Small intestine (tissue), 7 donors: ENCODE measurements at regions not wholly inside any gene's neighbourhood (a gene's known extent, or its start where the extent isn't known, plus 50 kb on each side); places are given as distances from the start of the nearest gene placed in this dataset.

Experiments
- DNase-seq, 2 donors: peaks; one replicate each; pipeline versions ENCODE4 v3.0.0 to v3.0.0-alpha.2; 2013
- FAIRE-seq: peaks from 2 replicates; lab custom pipeline; 2012; peaks lifted over from hg19 to GRCh38; lab: Jason Lieb, UNC
- H3K27ac ChIP-seq, 3 donors: one replicate each; pipeline ENCODE4 v1.5.1; 2013; ENCODE audit warnings: low read length in 2 of 3, mild to moderate bottlenecking in 2 of 3, control low read depth in 1 of 3, inconsistent platforms in 1 of 3, low read depth in 1 of 3, moderate library complexity in 1 of 3
- H3K27me3 ChIP-seq, 3 donors: one replicate each; pipeline ENCODE4 v1.6.1; 2013; ENCODE audit warnings: low read length in 3 of 3, inconsistent platforms in 1 of 3; ENCODE audit not compliant: control insufficient read depth in 3 of 3, insufficient read depth in 3 of 3
- H3K36me3 ChIP-seq, 3 donors: one replicate each; pipeline ENCODE4 v1.6.1; 2013; ENCODE audit warnings: low read length in 3 of 3, inconsistent platforms in 1 of 3, low read depth in 1 of 3, mild to moderate bottlenecking in 1 of 3, moderate library complexity in 1 of 3; ENCODE audit not compliant: control insufficient read depth in 3 of 3, insufficient read depth in 2 of 3
- H3K4me1 ChIP-seq, 3 donors: one replicate each; pipeline ENCODE4 v1.6.1; 2013; ENCODE audit warnings: low read length in 2 of 3, inconsistent platforms in 1 of 3, low read depth in 1 of 3, mild to moderate bottlenecking in 1 of 3, moderate library complexity in 1 of 3; ENCODE audit not compliant: control insufficient read depth in 3 of 3, insufficient read depth in 2 of 3
- H3K4me3 ChIP-seq, 3 donors: one replicate each; pipeline ENCODE4 v1.5.1; 2013; ENCODE audit warnings: low read length in 3 of 3, control low read depth in 1 of 3, inconsistent platforms in 1 of 3, low read depth in 1 of 3, mild to moderate bottlenecking in 1 of 3, moderate library complexity in 1 of 3
- H3K9me3 ChIP-seq, 2 donors: one replicate each; pipeline ENCODE4 v1.6.1; 2013; ENCODE audit warnings: low read depth in 1 of 2, low read length in 1 of 2; ENCODE audit not compliant: control insufficient read depth in 2 of 2, insufficient read depth in 1 of 2
- WGBS, 3 donors: extraction: QIAGEN DNeasy Blood & Tissue Kit; methylation state at CpG; one replicate each; pipeline ENCODE4 v1.1.7; 2013; 5-methylcytosine and 5-hydroxymethylcytosine counted together
- donor health status: healthy with polysubstance abuse.
- donor health status: control.
- donor health status: control.
- donor health status: Bipolar disorder and iron deficiency.
- donor health status: healthy.

GRCh38 chr18:66729442-66730239, 125.8 kb upstream of the CDH19 start:
- FAIRE-seq (no peak), DNase-seq (no peak)
- Histone ChIP-seq H3K4me1 (peaks cover 0 to 13% (median 0%) of the 10 kb centered on the region in 3 donors), H3K36me3 (no peaks in the 10 kb centered on the region), H3K9me3 (peaks cover 0 to 3% of the 10 kb centered on the region in 2 donors), H3K4me3 (no peak overlapping the region), H3K27me3 (no peaks in the 10 kb centered on the region), H3K27ac (no peak overlapping the region)
- 58 to 69% (median 60%) methylated on average over 2 of the region's 2 CpGs for WGBS, 3 donors

GRCh38 chr18:66728951-66729350, 125.1 kb upstream of the CDH19 start:
- WGBS, 3 donors, result 88 to 93% (median 89%) methylated on average over 5 of the region's 5 CpGs
- Histone ChIP-seq H3K4me1 (peaks cover 0 to 14% (median 0%) of the 10 kb centered on the region in 3 donors), H3K4me3 (no peak overlapping the region), H3K9me3 (peaks cover 0 to 3% of the 10 kb centered on the region in 2 donors), H3K27ac (no peak overlapping the region), H3K27me3 (no peaks in the 10 kb centered on the region), H3K36me3 (no peaks in the 10 kb centered on the region)
- FAIRE-seq (no peak), DNase-seq (no peak)

- H3K4me1 ChIP-seq, result peaks cover 0 to 16% (median 2%) of the 10 kb centered on the region in 3 donors
- no peaks in the 10 kb centered on the region for H3K36me3 ChIP-seq
- no peak overlapping the region for H3K4me3 ChIP-seq
- DNase-seq, result no peak
- 89 to 94% (median 90%) methylated on average over 1 of the region's 1 CpG for WGBS, 3 donors
- FAIRE-seq, result no peak
- no peaks in the 10 kb centered on the region for H3K27me3 ChIP-seq
- H3K9me3 ChIP-seq, result peaks cover 0 to 3% of the 10 kb centered on the region in 2 donors
- no peak overlapping the region for H3K27ac ChIP-seq
These were observed 124.1 kb upstream of the CDH19 start for GRCh38 chr18:66727991-66728390.

DNA sequence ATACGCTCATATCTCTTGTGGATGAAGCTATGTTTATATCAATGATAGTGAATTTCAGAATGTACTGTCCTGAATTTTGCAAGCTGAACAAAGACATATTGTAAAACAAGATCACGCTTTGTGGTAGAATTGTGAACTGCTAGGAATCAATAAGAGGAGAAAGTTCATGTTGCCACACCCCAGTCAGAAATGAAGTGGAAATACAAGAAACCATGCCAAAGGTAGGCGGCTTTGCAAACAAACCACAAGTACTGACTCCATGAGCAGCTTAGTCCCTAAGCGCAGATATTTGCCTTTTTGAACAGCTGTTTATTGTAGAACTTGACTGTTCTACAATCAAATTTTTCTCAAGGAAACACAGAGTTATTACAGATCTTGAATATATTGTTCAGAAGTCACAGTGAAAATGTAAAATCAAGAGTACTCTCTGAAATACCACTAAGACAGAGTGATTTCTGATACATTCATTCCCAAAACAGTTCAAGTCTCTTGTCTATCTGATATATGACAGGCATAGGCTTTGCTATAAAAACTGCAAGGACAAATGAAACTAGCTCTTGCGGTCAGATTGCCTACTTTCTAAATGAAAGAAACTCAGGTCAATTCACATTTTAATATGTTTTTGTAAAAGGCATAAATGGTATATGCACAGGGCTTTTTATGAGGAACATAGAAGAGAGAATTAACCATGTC, 120.9 kb upstream of the CDH19 start:
- Histone ChIP-seq H3K27me3 (no peaks in the 10 kb centered on the region), H3K27ac (peak overlapping the region in 1 of 3 donors; percentile 70), H3K9me3 (peaks cover 0 to 3% of the 10 kb centered on the region in 2 donors), H3K36me3 (no peaks in the 10 kb centered on the region), H3K4me1 (peaks cover 0 to 16% (median 2%) of the 10 kb centered on the region in 3 donors), H3K4me3 (no peak overlapping the region)
- FAIRE-seq (no peak), DNase-seq (peak; percentile 86 to 92)
- WGBS, 3 donors, result 10 to 40% (median 26%) methylated on average over 5 of the region's 5 CpGs

- Histone ChIP-seq H3K36me3 (no peaks in the 10 kb centered on the region), H3K27ac (no peak overlapping the region), H3K27me3 (no peaks in the 10 kb centered on the region), H3K9me3 (peaks cover 0 to 3% of the 10 kb centered on the region in 2 donors), H3K4me1 (peaks cover 0 to 16% (median 2%) of the 10 kb centered on the region in 3 donors), H3K4me3 (no peak overlapping the region)
- 65 to 77% (median 68%) methylated on average over 5 of the region's 5 CpGs for WGBS, 3 donors
- DNase-seq (no peak), FAIRE-seq (no peak)
These were observed 118.8 kb upstream of the CDH19 start for GRCh38 chr18:66722671-66723070.

GRCh38 chr18:66708646-66709045, 104.8 kb upstream of the CDH19 start:
- Histone ChIP-seq H3K4me3 (no peak overlapping the region), H3K4me1 (no peaks in the 10 kb centered on the region), H3K27ac (no peak overlapping the region), H3K9me3 (no peaks in the 10 kb centered on the region), H3K36me3 (no peaks in the 10 kb centered on the region), H3K27me3 (no peaks in the 10 kb centered on the region)
- DNase-seq (no peak), FAIRE-seq (no peak)
- 59 to 89% (median 82%) methylated on average over 1 of the region's 1 CpG for WGBS, 3 donors

GRCh38 chr18:66707473-66707872, 103.6 kb upstream of the CDH19 start:
- H3K36me3 ChIP-seq, result no peaks in the 10 kb centered on the region
- H3K27me3 ChIP-seq, result no peaks in the 10 kb centered on the region
- H3K4me1 ChIP-seq, result no peaks in the 10 kb centered on the region
- H3K9me3 ChIP-seq, result no peaks in the 10 kb centered on the region
- FAIRE-seq (no peak), DNase-seq (no peak)
- 80 to 83% (median 83%) methylated on average over 5 of the region's 5 CpGs for WGBS, 3 donors
- no peak overlapping the region for H3K27ac ChIP-seq
- H3K4me3 ChIP-seq, result no peak overlapping the region

- no peak overlapping the region for H3K4me3 ChIP-seq
- no peak overlapping the region for H3K27ac ChIP-seq
- H3K36me3 ChIP-seq, result no peaks in the 10 kb centered on the region
- no peaks in the 10 kb centered on the region for H3K9me3 ChIP-seq
- no peaks in the 10 kb centered on the region for H3K27me3 ChIP-seq
- FAIRE-seq, result no peak
- DNase-seq, result no peak
- no peaks in the 10 kb centered on the region for H3K4me1 ChIP-seq
These were observed 91.4 kb upstream of the CDH19 start for GRCh38 chr18:66695281-66695680.
